ENCODE measurements at regions not wholly inside any gene's neighbourhood (a gene's known extent, or its start where the extent isn't known, plus 50 kb on each side); places are given as distances from the start of the nearest gene placed in this dataset.

DNA sequence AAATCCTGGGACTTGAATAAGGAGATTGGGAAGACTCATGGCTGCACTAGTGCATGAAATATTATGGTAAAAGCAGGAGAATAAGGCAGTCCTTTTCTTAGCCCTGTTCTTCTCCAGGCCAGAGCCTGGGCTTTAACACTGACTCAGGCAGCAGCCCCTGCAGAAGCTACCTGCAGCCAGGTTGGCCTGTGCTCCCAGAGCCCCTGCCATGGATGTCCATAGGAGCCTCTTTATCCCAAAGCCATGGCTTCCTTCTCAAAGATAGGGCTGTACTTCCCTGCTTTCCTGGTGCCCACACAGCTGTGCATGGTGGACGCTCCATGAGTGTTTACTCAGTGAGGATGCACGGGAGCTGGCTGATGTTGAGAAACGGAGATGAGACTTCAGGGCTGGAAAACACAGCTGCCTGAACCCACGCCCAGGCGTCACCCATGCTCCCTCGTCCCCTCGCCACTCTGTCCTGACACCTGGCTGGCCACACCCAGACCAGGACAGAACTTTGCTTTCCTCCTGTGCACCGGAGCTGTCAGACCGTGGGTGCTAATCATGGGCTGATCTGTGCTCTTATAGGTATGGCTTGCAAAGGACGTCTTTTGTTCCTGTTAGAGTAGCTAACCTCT lies 135.5 kb downstream of the GLI2 start:
- no peak for TF ChIP-seq POLR2A (IDR thresholded peaks at IDR 0.05)
- TF ChIP-seq, protein P1, sequence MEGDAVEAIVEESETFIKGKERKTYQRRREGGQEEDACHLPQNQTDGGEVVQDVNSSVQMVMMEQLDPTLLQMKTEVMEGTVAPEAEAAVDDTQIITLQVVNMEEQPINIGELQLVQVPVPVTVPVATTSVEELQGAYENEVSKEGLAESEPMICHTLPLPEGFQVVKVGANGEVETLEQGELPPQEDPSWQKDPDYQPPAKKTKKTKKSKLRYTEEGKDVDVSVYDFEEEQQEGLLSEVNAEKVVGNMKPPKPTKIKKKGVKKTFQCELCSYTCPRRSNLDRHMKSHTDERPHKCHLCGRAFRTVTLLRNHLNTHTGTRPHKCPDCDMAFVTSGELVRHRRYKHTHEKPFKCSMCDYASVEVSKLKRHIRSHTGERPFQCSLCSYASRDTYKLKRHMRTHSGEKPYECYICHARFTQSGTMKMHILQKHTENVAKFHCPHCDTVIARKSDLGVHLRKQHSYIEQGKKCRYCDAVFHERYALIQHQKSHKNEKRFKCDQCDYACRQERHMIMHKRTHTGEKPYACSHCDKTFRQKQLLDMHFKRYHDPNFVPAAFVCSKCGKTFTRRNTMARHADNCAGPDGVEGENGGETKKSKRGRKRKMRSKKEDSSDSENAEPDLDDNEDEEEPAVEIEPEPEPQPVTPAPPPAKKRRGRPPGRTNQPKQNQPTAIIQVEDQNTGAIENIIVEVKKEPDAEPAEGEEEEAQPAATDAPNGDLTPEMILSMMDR (IDR thresholded peaks at IDR 0.05) = no peak

Data from ovary (tissue), 3 donors.